Osteocyte (in vitro differentiated cells): ENCODE measurements at regions not wholly inside any gene's neighbourhood (a gene's known extent, or its start where the extent isn't known, plus 50 kb on each side); places are given as distances from the start of the nearest gene placed in this dataset.

Source experiments
- DNase-seq: peaks from one replicate; pipeline ENCODE4 v3.0.0; 2021; ENCODE audit warnings: mixed read lengths; ENCODE audit not compliant: unreplicated experiment; ENCODE audit errors: extremely low spot score
- H3K27ac Mint-ChIP-seq: one replicate; pipeline ENCODE4 v1.8.0; 2021; ENCODE audit warnings: mild to moderate bottlenecking, mixed read lengths; ENCODE audit not compliant: unreplicated experiment
- H3K27me3 Mint-ChIP-seq: one replicate; pipeline ENCODE4 v1.8.0; 2021; ENCODE audit warnings: mixed read lengths; ENCODE audit not compliant: unreplicated experiment
- H3K36me3 Mint-ChIP-seq: one replicate; pipeline ENCODE4 v1.8.0; 2021; ENCODE audit warnings: mixed read lengths; ENCODE audit not compliant: unreplicated experiment
- H3K4me1 Mint-ChIP-seq: one replicate; pipeline ENCODE4 v1.8.0; 2021; ENCODE audit warnings: mixed read lengths; ENCODE audit not compliant: unreplicated experiment
- H3K4me3 Mint-ChIP-seq: one replicate; pipeline ENCODE4 v1.8.0; 2021; ENCODE audit warnings: mild to moderate bottlenecking, moderate library complexity, mixed read lengths; ENCODE audit not compliant: unreplicated experiment
- H3K9me3 Mint-ChIP-seq: one replicate; pipeline ENCODE4 v1.8.0; 2021; ENCODE audit warnings: mixed read lengths; ENCODE audit not compliant: unreplicated experiment
- TF ChIP-seq, protein P1 (sequence below): fragments of 200-600 bp; sonication (generic); IDR thresholded peaks from 2 replicates; pipeline ENCODE4 v1.5.0; 2021; ENCODE audit warnings: antibody characterized with exemption, mild to moderate bottlenecking, moderate library complexity

DNA sequence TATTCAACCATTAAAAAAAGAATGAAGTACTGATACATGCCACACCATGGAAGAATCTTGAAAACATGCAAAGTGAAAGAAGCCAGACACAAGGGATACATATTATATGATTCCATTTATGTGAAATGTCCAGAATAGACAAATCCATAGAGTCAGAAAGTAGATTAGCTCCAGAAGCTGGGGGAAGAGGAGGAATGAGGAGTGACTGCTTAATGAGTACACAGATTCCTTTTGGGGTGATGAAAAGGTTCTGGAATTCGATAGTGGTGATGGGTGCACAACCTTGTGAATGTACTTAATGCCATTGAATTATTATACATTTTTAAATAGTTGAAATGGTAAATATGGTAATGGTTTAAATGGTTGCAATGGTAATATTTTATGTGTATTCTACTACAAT lies 90.6 kb upstream of the SPATA12 start:
- Mint-ChIP-seq H3K27me3 (peaks cover 12% of the 10 kb centered on the region), H3K4me3 (no peak overlapping the region), H3K4me1 (peaks cover 2% of the 10 kb centered on the region), H3K9me3 (peaks cover 4% of the 10 kb centered on the region), H3K27ac (no peak overlapping the region), H3K36me3 (no peaks in the 10 kb centered on the region)
- DNase-seq: no peak
- TF ChIP-seq, protein P1, sequence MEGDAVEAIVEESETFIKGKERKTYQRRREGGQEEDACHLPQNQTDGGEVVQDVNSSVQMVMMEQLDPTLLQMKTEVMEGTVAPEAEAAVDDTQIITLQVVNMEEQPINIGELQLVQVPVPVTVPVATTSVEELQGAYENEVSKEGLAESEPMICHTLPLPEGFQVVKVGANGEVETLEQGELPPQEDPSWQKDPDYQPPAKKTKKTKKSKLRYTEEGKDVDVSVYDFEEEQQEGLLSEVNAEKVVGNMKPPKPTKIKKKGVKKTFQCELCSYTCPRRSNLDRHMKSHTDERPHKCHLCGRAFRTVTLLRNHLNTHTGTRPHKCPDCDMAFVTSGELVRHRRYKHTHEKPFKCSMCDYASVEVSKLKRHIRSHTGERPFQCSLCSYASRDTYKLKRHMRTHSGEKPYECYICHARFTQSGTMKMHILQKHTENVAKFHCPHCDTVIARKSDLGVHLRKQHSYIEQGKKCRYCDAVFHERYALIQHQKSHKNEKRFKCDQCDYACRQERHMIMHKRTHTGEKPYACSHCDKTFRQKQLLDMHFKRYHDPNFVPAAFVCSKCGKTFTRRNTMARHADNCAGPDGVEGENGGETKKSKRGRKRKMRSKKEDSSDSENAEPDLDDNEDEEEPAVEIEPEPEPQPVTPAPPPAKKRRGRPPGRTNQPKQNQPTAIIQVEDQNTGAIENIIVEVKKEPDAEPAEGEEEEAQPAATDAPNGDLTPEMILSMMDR: no peak

DNA sequence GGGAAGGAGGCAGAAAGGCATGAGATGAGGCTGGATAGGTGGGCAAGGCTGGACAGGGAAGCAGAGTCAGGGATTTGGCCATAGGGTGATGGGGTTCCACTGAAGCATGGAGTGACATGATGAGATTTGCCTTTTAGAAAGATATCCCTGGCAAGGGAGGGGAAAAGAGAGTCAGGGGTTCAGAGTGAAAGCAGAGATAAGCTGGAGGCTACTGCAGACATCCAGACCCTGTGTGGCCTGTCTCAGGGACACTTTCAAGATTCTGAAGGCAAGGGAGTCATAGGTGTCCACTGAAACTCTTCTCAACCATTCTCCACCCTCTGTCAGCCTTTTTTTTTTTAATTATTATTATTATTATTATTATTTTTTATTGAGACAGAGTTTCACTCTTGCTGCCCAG lies 94.0 kb upstream of the SPATA12 start:
- no peaks in the 10 kb centered on the region for H3K36me3 Mint-ChIP-seq
- DNase-seq: no peak
- H3K4me1 Mint-ChIP-seq: no peaks in the 10 kb centered on the region
- H3K27ac Mint-ChIP-seq: no peak overlapping the region
- peaks cover 5% of the 10 kb centered on the region for H3K27me3 Mint-ChIP-seq
- peaks cover 4% of the 10 kb centered on the region for H3K9me3 Mint-ChIP-seq
- TF ChIP-seq, protein P1: no peak
- H3K4me3 Mint-ChIP-seq: no peak overlapping the region

DNA sequence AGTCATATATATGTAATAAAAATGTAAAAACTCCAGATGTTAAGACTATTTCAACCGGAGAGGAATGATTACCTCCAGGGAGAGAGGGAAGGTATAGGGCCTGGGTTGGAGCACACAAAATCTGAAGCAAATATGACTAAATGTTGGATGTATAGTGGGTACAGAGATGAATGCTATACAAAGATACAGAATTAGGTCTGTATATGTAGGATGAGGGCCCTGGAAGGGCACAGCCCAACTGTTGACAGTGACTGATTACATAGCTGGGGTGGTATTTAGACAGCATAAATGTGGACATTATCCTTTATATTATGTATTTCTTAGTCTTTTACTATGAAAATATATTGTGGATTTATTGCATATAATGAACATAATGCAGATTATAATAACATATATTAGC lies 94.4 kb upstream of the SPATA12 start:
- peaks cover 5% of the 10 kb centered on the region for H3K27me3 Mint-ChIP-seq
- TF ChIP-seq, protein P1: no peak
- H3K4me3 Mint-ChIP-seq: no peak overlapping the region
- H3K9me3 Mint-ChIP-seq: peaks cover 4% of the 10 kb centered on the region
- no peak overlapping the region for H3K27ac Mint-ChIP-seq
- no peaks in the 10 kb centered on the region for H3K36me3 Mint-ChIP-seq
- no peak for DNase-seq
- H3K4me1 Mint-ChIP-seq: no peaks in the 10 kb centered on the region

- DNase-seq: no peak
- Mint-ChIP-seq H3K27ac (no peak overlapping the region), H3K36me3 (no peaks in the 10 kb centered on the region), H3K9me3 (peaks cover 4% of the 10 kb centered on the region), H3K27me3 (no peaks in the 10 kb centered on the region), H3K4me1 (no peaks in the 10 kb centered on the region), H3K4me3 (no peak overlapping the region)
- TF ChIP-seq, protein P1: no peak
Observed at GRCh38 chr3:56962922-56963321, 97.5 kb upstream of the SPATA12 start.

- TF ChIP-seq, protein P1: no peak
- Mint-ChIP-seq H3K9me3 (peaks cover 4% of the 10 kb centered on the region), H3K36me3 (no peaks in the 10 kb centered on the region)
Observed at GRCh38 chr3:56962206-56962605, 98.3 kb upstream of the SPATA12 start.

More at GRCh38 chr3:56962206-56962605, 98.3 kb upstream of the SPATA12 start:
- DNase-seq: no peak
- Mint-ChIP-seq H3K4me3 (no peak overlapping the region), H3K27me3 (peaks cover 2% of the 10 kb centered on the region), H3K27ac (no peak overlapping the region), H3K4me1 (no peaks in the 10 kb centered on the region)
